ENCODE measurements at regions not wholly inside any gene's neighbourhood (a gene's known extent, or its start where the extent isn't known, plus 50 kb on each side); places are given as distances from the start of the nearest gene placed in this dataset.
"Not testable (repeated sequence)": the region's sequence is repeated elsewhere in the genome, so short reads cannot be mapped to it uniquely, and the experiment has no call there.

- no peak for DNase-seq
Observed at GRCh38 chr10:25724241-25724640, 209.8 kb upstream of the MYO3A start.

DNA sequence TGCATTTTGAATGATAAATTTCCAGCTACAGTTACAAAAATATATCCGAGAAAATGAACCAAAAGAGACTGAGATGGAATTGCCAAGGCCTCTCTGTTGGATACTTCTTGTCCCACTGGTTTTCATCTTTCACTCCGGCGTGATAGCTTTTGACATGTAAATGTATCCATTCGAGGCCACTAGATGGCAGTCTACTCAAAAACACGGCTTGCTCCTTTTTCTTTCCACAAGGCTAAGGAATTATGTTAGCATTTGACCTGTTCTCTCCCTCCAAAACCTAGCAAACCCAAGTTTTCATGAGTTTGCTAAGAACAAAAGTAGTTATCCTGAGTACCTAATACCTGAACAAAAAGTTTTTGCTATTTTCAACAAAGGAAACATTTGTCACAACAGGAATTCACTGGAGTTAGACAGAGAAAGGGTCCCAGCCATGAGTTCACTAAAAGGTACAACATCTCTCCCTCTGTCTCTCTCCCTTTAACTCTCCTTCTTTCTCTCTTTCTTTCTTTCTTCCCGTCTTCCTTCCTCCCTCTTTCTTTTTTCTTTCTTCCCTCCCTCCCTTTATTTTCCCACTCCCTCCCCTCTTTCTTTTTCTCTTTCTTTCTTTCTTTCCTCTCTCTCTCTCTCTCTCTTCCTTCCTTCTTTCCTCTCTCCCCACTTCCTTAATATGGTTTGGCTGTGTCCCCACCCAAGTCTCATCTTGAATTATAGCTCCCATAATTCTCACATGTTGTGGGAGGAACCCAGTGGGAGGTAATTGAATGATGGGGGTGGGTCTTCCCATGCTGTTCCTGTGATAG lies 207.9 kb upstream of the MYO3A start:
- DNase-seq = peak; percentile 71 to 88 (median 76)

- no peak for DNase-seq
Observed at GRCh38 chr10:25738776-25739175, 195.3 kb upstream of the MYO3A start.

DNA sequence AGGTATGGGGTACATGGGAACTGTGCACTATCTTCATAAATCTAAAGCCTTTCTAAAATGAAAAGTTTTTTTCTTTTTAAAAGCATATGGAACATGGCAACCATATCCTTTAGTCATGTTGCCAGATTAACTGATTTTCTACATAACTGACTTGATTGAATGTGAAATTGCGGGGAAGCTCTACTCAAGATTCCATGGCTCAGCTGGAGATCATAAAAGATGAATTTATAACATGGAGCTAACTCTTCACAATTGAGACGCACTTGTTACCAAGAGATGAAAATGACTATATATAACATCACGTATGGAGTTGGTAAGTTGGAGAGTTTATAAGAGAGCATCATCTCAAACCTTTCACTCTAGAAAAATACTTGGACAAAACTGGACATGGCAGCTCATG lies 190.2 kb upstream of the MYO3A start:
- no peak for DNase-seq

DNA sequence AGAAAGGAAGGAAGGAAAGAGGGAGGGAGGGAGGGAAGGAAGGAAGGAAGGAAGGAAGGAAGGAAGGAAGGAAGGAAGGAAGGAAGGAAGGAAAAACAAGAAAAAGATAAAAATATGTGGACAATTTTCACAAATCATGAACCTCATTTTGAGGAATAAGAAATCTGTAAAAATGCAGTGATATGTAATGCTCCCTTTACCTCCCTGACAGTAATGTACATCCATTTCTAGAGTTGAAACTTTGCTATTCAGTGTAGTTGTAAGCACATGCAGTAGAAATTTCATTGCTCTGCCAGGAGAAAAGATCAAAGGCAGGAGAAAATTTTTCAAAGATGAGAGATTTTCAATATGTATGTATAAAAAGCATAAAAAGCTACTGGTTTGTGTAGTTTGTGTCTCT lies 189.5 kb upstream of the MYO3A start:
- no peak for DNase-seq

DNA sequence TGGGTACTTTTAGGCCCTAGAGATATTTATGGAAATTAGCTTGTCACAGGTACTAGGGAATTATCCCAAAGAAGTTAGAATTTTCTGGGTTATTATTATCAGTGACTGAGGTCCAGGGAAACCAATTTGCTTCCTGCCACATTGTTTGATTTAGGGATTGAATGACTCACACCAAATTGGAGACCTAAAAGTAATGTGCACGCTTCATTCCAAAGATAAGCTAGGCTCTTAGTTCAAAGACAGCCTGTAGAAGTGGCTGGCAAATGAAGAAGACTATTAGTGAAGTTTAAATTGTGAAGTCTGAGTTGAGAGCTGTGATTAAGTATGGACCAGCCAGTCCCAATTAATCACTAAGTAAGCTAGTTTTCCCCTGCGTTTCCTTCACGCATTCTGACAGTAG lies 188.1 kb upstream of the MYO3A start:
- no peak for DNase-seq

GRCh38 chr10:25747084-25747483 lies 186.9 kb upstream of the MYO3A start:
- DNase-seq = peak in 2 of 4 experiments; percentile 12 to 21

DNA sequence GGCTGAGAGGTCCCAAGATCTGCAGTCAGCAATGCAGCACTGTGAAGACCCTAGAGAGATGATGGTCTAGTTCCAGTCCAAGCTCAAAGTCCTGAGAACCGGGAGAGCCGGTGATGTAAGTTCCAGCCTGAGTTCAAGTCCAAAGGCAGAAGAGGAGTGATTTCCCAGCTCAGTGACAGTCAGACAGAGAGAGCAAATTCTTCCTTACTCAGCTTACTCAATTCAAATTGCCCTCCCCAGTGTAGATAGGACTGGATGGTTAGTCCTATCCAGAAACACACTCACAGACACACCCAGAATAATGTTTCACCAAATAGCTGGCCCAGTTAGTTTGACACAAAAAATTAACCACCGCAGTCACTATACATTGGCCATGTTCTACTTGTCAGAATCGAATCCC lies 185.5 kb upstream of the MYO3A start:
- no peak for DNase-seq

DNA sequence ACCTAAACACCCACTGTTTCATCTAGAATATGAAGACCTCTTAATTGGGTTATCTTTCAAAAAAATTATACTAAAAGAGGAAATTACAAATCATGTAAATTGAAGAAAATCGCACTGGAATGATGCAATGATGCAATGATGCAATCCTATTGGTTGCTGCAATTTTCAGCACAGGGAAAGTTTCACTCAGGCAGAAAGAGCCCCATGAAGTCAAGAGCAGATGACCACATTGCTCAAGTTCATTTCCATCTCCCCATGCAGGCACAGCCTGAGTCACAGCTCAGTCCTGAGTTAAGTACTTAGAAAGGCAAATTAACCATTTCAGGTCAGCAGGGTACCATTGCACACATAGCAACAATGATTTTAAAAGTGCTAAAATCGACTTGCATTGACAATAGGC lies 180.3 kb upstream of the MYO3A start:
- peak; percentile 83 to 95 (median 90) for DNase-seq

DNA sequence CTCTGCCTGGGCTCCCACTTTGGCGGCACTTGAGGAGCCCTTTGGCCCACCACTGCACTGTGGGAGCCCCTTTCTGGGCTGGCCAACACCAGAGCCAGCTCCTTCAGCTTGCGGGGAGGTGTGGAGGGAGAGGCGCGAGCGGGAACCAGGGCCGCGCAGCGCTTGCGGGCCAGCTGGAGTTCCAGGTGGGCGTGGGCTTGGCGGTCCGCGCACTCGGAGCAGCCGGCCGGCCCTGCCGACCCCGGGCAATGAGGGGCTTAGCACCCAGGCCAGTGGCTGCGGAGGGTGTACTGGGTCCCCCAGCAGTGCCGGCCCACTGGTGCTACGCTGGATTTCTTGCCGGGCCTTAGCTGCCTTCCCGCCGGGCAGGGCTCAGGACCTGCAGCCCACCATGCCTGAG lies 178.2 kb upstream of the MYO3A start:
- not testable (repeated sequence) for DNase-seq

DNA sequence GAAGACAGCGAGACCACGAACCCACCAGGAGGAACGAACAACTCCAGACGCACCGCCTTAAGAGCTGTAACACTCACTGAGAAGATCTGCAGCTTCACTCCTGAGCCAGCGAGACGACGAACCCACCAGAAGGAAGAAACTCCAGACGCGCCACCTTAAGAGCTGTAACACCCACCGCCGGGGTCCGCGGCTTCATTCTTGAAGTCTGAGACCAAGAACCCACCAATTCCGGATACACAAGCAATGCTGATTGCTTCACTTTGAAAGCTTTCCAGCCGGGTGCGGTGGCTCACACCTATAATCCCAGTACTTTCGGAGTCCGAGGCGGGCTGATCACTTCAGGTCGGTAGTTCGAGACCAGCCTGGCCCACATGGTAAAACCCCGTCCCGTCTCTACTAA lies 177.2 kb upstream of the MYO3A start:
- no peak for DNase-seq

- peak; percentile 43 to 70 (median 60) for DNase-seq
Observed at GRCh38 chr10:25758041-25758457, 176.0 kb upstream of the MYO3A start.

DNA sequence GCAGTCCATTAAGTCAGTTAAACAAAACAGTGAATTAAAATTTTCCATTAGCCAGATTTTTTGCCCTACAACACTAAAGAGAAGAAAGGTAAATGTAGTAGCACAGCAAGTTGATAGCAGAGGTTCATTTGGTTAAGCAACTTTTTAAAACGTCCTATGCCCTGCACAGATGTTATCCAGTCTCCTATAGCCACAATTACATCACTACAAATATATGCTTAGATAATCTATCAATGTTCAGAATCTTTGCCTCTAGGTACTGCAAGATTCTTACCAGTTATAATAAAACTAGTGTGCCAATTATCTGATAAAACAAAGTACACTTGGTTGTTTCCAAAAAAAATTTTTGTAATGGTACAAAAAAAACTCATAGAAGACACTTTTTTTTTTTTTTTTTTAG lies 175.5 kb upstream of the MYO3A start:
- DNase-seq = no peak

- no peak for DNase-seq
Observed at GRCh38 chr10:25761937-25762336, 172.1 kb upstream of the MYO3A start.

GRCh38 chr10:25766213-25766612 lies 167.8 kb upstream of the MYO3A start:
- no peak for DNase-seq

DNA sequence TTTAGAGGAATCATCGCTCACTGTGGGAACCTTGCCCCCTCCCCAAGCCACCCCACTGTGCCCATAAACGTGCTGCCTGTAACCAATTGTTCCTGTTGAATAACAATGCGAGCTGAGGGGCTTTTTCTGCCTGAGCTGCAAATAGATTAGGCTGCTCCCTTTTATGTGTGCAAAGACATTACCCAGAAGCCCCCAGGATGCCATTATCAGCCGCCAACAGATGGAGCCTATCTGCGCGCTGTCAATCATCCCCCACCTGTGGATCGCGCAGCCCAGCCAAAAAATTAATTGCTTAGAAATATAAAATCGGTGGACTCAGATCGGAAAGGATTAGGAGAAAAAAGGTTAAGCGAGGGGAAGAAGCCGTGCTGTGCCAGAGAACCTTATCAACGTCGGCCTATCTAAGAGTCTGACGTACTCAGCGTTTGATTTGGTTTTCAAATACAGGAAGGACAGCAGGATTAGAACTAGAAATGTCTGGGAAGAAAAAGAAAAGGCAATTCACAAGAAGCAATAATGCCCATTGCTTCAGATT lies 167.3 kb upstream of the MYO3A start:
- DNase-seq = no peak

DNA sequence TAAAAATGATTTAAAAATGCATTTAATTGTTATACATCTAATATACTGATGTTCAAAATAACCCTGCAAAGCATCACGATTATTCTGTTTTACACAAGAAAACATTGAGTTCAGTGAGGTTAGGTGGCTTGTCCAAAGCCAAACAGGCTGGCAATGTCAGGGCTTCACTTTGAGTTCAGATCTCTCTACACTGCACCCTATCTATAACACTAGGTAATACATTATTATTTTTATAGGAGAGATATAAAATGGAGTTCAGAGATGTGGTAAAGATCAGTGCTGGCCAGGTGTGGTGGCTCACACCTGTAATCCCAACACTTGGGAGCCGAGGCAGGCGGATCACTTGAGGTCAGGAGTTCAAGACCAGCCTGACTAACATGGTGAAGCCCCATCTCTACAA lies 165.9 kb upstream of the MYO3A start:
- DNase-seq = no peak

DNA sequence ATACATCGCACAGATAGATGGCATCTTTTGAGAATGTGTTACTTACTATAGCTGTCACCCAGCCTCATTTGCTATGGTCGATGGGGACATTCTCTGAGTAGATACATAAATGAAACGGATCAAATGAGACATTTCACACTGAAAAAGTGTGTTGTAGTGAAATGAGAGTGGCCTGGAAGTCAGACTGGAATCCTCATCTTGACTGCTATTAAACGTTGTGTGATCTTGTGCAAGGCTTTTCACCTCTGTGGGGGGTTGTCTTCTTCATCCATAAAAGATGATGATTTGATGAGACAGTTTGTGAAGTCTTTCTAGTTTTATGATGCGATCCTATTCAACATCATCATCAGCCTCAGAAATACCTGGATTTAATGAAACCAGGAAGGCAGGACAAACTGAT lies 155.4 kb upstream of the MYO3A start:
- DNase-seq = no peak

- DNase-seq = no peak
Observed at GRCh38 chr10:25786161-25786560, 147.9 kb upstream of the MYO3A start.

DNA sequence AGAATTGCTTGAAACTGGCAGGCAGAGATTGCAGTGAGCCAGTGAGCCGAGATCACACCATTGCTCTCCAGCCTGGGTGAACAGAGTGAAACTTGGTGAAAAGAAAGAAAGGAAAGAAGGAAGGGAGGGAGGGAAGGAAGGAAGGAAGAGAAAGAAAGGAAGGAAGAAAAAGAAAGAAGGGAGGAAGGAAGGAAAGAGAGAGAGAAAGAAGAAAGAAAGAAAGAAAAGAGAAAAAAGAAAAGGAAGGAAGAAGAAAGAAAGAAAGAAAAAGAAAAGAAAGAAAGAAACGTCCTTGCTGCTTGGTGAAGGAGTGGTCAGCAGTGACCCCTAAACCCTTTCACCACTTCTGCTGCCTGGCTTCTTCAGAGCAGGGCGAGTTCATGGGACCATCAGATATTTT lies 147.1 kb upstream of the MYO3A start:
- DNase-seq = no peak

GRCh38 chr10:25797888-25798429 lies 136.1 kb upstream of the MYO3A start:
- DNase-seq = no peak

GRCh38 chr10:25804505-25804904 lies 129.5 kb upstream of the MYO3A start:
- no peak for DNase-seq

DNA sequence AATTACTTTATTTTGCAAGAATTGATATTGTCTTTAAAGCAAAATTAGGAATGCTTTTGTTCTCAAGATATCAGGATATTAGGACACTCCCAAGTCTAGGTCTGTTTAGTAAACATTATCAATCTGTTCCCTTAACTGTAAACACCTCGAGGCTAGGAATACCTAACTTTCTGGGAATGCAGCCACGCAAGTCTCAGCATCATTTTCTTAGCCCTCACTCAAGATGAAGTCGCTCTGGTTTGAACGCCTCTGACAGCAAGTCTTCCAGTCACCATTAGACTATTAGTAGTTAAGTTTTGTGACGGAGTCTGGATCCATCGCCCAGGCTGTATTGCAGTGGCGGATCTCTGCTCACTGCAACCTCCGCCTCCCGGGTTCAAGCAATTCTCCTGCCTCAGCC lies 128.0 kb upstream of the MYO3A start:
- no peak for DNase-seq

- DNase-seq = no peak
Observed at GRCh38 chr10:25808372-25808771, 125.7 kb upstream of the MYO3A start.

All from suppressor macrophage (primary cell).